Ovary (tissue), 7 donors: ENCODE measurements at regions not wholly inside any gene's neighbourhood (a gene's known extent, or its start where the extent isn't known, plus 50 kb on each side); places are given as distances from the start of the nearest gene placed in this dataset.
A peak's percentile ranks its signal among the peaks of the same experiment; 100 is the strongest.

Source experiments
- DNase-seq, 5 donors: peaks; one replicate each; pipeline ENCODE4 v3.0.0-alpha.2; 2019 to 2020
- H3K27ac ChIP-seq, 2 donors: fragments of 200-600 bp; one replicate each; pipeline versions ENCODE4 v1.5.1 to v1.8.0; 2019 to 2022
- H3K27me3 ChIP-seq: fragments of 200-600 bp; one replicate; pipeline ENCODE4 v1.8.0; 2022
- H3K36me3 ChIP-seq: fragments of 200-600 bp; sonication (generic); one replicate; pipeline ENCODE4 v1.5.1; 2019
- H3K4me1 ChIP-seq: one replicate; pipeline ENCODE4 v1.8.1; 2013; ENCODE audit warnings: mild to moderate bottlenecking, moderate library complexity; ENCODE audit not compliant: insufficient read depth
- H3K4me3 ChIP-seq: fragments of 200-600 bp; sonication (generic); one replicate; pipeline ENCODE4 v1.5.1; 2017
- H3K9me3 ChIP-seq, 2 donors: fragments of 200-600 bp in 1 of 2; sonication (generic) in 1 of 2; one replicate each; pipeline versions ENCODE4 v1.5.1 to v1.8.1; 2013 to 2019; ENCODE audit warnings: mild to moderate bottlenecking in 1 of 2, moderate library complexity in 1 of 2
- CTCF ChIP-seq, 3 donors: fragments of 450-650 bp in 2 of 3; fragments of 200-600 bp in 1 of 3; IDR thresholded peaks; one replicate each; pipeline versions ENCODE4 v1.5.1 to v1.8.0; 2016 to 2022; ENCODE audit warnings: antibody characterized with exemption in 3 of 3, mild to moderate bottlenecking in 1 of 3
- EP300 ChIP-seq: sonication (generic); formaldehyde crosslinking; IDR thresholded peaks from one replicate; pipeline ENCODE4 v1.6.1; 2017; ENCODE audit warnings: antibody characterized with exemption
- POLR2A ChIP-seq: fragments of 450-650 bp; IDR thresholded peaks from one replicate; pipeline ENCODE4 v1.6.1; 2017; ENCODE audit warnings: antibody characterized with exemption, mild to moderate bottlenecking, moderate library complexity
- WGBS, 3 donors: extraction: QIAGEN DNeasy Blood & Tissue Kit in 1 of 3; methylation state at CpG; one replicate each; pipeline versions ENCODE4 v1.1.5 to v1.1.7; 2013 to 2017; 5-methylcytosine and 5-hydroxymethylcytosine counted together
- intact Hi-C, 4 donors: fragments of 100-400 bp; cut with DNase I; formaldehyde crosslinking; loops; one replicate each; pipeline versions ENCODE4 v1.11.0 to v1.15.1; 2022 to 2023
- donor health status: DM: no; HTN: no; CAD: no; lungs with moderate emphysema.
- donor health status: DM: no; HTN: no; CAD: no.
- donor health status: Bipolar disorder and iron deficiency.
- donor health status: DM: no; HTN: no; CAD: no.
- donor health status: DM: yes; HTN: yes; CAD: no.

- no peaks in the 10 kb centered on the region for H3K36me3 ChIP-seq
- 74 to 82% (median 80%) methylated on average over 5 of the region's 5 CpGs for WGBS, 3 donors
- intact Hi-C loops, result loop anchor here in 3 of 4 donors (5.0 to 10.0 kb wide), 5 partner anchors 62 to 122 kb away; partner anchors contain the start of gene CIBAR2 (in 1 of the 3)
- H3K4me1 ChIP-seq, result peaks cover 31% of the 10 kb centered on the region
- DNase-seq, result no peak
- no peak overlapping the region for H3K4me3 ChIP-seq
- no peak overlapping the region for H3K27ac ChIP-seq
- H3K9me3 ChIP-seq, result no peaks in the 10 kb centered on the region
- no peaks in the 10 kb centered on the region for H3K27me3 ChIP-seq
- TF ChIP-seq EP300 (no peak), CTCF (IDR thresholded peaks at IDR 0.05) (no peak), POLR2A (no peak)
Observed at GRCh38 chr16:85236818-85237150, 124.5 kb upstream of the CIBAR2 start.

DNA sequence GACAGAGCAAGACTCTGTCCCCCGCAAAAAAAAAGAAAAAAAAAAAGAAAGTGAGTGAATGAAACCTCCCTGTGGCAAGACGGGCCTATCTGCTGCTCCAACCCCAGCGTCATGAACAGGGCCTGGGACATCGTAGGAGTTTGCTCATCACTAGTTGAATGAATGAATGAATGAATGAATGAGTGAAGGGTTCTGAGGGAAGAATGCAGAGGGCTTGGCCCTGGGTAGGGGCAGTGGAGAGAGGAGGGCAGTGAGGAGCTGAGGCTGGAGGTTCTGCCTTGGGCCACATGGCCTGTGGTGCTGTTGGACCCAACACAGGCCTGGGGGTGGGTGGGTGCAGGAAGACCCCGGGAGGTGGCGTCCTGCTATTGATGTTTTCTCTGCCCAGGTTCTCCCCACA lies 125.5 kb upstream of the CIBAR2 start:
- 58 to 67% (median 59%) methylated on average over 6 of the region's 6 CpGs for WGBS, 3 donors
- Histone ChIP-seq H3K27me3 (no peaks in the 10 kb centered on the region), H3K9me3 (no peaks in the 10 kb centered on the region), H3K4me3 (no peak overlapping the region), H3K4me1 (peaks cover 22% of the 10 kb centered on the region), H3K27ac (peak overlapping the region in 1 of 2 donors; percentile 75), H3K36me3 (no peaks in the 10 kb centered on the region)
- intact Hi-C loops, result loop anchor here in 3 of 4 donors (5.0 to 10.0 kb wide), 5 partner anchors 63 to 123 kb away; partner anchors contain the start of gene CIBAR2 (in 1 of the 3)
- TF ChIP-seq CTCF (IDR thresholded peaks at IDR 0.05), result no peak
- TF ChIP-seq POLR2A, result no peak
- peak in 1 of 5 donors; percentile 39 for DNase-seq

DNA sequence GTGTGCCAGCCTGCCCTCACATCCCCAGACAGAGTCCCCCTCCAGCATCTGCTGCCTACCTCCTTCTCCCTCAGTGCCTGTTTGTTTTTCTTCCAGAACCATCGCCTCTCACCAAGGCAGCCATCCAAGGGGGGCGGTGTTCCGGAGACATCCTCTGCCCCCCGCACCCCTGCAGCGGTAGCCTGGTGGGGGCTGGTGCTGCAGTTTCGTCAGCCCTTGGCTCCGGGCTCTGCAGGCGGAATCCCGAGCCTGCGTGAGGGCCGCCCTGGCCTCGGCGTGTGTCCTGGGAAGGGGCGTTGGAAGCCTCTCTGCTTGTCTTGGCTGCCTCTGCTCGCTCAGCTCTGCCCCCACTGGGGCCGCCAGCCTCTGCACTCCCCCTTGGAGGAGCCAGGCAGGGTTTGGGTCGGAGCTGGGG lies 126.0 kb upstream of the CIBAR2 start:
- Histone ChIP-seq H3K27ac (peak overlapping the region in 1 of 2 donors; percentile 75), H3K4me1 (peaks cover 18% of the 10 kb centered on the region), H3K36me3 (no peaks in the 10 kb centered on the region), H3K4me3 (no peak overlapping the region), H3K27me3 (no peaks in the 10 kb centered on the region), H3K9me3 (no peaks in the 10 kb centered on the region)
- TF ChIP-seq EP300, result no peak
- TF ChIP-seq CTCF (IDR thresholded peaks at IDR 0.05), result peak; percentile 6 to 28 (median 17)
- no peak for TF ChIP-seq POLR2A
- DNase-seq, result peak; percentile 96 to 98 (median 98)
- intact Hi-C loops, result loop anchor here in 3 of 4 donors (5.0 to 10.0 kb wide), 5 partner anchors 63 to 123 kb away; partner anchors contain the start of gene CIBAR2 (in 1 of the 3)
- WGBS, 3 donors, result 2 to 13% (median 9%) methylated on average over 17 of the region's 17 CpGs

DNA sequence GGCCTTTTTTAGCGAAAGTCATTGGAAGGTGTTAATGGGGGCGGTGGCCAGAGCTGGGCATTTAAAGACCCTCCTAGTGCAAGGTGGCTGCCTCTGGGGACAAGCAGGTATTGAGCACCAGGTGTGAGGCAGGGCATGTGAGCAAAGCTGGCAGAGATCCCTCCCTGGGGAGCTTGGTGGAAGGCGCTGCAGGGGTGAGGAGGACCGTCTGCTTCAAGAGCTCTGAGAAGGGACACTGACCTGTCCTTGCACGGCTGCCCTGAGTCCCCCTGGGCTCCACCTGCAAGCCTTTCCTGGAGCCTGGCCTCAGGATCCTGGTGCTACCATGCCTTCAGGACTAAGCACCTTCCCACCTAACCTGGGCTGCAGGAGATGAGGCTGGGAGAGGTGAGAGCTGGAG lies 127.0 kb upstream of the CIBAR2 start:
- H3K9me3 ChIP-seq, result no peaks in the 10 kb centered on the region
- intact Hi-C loops, result loop anchor here in 3 of 4 donors (5.0 to 10.0 kb wide), 5 partner anchors 64 to 124 kb away; partner anchors contain the start of gene CIBAR2 (in 1 of the 3)
- no peak for TF ChIP-seq EP300
- no peak for TF ChIP-seq CTCF (IDR thresholded peaks at IDR 0.05)
- TF ChIP-seq POLR2A, result no peak
- no peak overlapping the region for H3K4me3 ChIP-seq
- peak in 1 of 5 donors; percentile 49 for DNase-seq
- no peak overlapping the region for H3K27ac ChIP-seq
- no peaks in the 10 kb centered on the region for H3K36me3 ChIP-seq
- 92 to 96% (median 94%) methylated on average over 4 to 5 of the region's 5 CpGs for WGBS, 3 donors
- no peaks in the 10 kb centered on the region for H3K27me3 ChIP-seq
- H3K4me1 ChIP-seq, result peaks cover 15% of the 10 kb centered on the region
